GM10266 (cell line): ENCODE measurements at regions not wholly inside any gene's neighbourhood (a gene's known extent, or its start where the extent isn't known, plus 50 kb on each side); places are given as distances from the start of the nearest gene placed in this dataset.

Experiments
- DNase-seq: peaks from one replicate; pipeline ENCODE4 v3.0.0; 2012; ENCODE audit errors: extremely low spot score
- TF ChIP-seq, protein P1 (sequence below): IDR thresholded peaks from 2 replicates; pipeline ENCODE4 v1.5.1; 2012; ENCODE audit warnings: mild to moderate bottlenecking, low read depth; ENCODE audit not compliant: control insufficient read depth, insufficient read depth; ENCODE audit errors: missing control alignments

DNA sequence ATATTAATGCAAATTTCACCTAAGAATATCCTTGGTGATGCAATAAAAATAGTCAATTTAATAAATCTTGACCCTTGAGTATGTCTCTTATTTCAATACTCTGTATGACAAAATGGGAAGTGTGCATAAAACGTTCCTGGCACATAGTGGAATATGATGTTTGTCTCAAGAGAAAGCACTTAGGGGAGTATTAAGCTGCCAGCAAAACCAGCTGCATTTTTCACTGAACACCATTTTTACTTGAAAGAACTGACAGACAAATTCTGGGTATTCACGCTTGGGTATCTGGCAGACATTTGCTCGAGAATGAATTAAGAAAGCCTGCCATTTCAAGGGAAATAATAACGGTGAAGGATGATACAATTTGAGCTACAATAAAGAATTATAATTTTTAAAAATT lies 364.8 kb downstream of the SOX9 start:
- TF ChIP-seq, protein P1, sequence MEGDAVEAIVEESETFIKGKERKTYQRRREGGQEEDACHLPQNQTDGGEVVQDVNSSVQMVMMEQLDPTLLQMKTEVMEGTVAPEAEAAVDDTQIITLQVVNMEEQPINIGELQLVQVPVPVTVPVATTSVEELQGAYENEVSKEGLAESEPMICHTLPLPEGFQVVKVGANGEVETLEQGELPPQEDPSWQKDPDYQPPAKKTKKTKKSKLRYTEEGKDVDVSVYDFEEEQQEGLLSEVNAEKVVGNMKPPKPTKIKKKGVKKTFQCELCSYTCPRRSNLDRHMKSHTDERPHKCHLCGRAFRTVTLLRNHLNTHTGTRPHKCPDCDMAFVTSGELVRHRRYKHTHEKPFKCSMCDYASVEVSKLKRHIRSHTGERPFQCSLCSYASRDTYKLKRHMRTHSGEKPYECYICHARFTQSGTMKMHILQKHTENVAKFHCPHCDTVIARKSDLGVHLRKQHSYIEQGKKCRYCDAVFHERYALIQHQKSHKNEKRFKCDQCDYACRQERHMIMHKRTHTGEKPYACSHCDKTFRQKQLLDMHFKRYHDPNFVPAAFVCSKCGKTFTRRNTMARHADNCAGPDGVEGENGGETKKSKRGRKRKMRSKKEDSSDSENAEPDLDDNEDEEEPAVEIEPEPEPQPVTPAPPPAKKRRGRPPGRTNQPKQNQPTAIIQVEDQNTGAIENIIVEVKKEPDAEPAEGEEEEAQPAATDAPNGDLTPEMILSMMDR = no peak

DNA sequence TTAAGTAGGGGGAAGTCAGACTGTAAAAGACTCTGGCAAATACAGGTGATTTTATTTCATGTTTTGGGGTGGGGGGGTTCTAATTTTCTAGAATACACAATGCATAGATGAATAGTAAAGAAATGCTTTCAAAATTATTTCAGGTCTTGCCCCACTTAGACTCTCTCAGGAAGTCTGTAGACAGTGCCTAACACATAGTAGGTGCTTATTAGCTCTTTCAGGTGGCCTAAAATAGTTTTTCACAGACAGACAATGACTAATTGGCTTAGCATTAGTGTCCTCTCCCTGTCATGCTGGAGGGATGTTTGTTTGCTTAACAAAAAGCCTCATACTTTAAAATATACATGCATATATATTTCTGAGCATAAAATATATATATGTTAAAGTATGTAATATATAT lies 366.0 kb downstream of the SOX9 start:
- TF ChIP-seq, protein P1 = no peak
- no peak for DNase-seq

More for the DNA sequence above, 364.8 kb downstream of the SOX9 start:
- DNase-seq = no peak

DNA sequence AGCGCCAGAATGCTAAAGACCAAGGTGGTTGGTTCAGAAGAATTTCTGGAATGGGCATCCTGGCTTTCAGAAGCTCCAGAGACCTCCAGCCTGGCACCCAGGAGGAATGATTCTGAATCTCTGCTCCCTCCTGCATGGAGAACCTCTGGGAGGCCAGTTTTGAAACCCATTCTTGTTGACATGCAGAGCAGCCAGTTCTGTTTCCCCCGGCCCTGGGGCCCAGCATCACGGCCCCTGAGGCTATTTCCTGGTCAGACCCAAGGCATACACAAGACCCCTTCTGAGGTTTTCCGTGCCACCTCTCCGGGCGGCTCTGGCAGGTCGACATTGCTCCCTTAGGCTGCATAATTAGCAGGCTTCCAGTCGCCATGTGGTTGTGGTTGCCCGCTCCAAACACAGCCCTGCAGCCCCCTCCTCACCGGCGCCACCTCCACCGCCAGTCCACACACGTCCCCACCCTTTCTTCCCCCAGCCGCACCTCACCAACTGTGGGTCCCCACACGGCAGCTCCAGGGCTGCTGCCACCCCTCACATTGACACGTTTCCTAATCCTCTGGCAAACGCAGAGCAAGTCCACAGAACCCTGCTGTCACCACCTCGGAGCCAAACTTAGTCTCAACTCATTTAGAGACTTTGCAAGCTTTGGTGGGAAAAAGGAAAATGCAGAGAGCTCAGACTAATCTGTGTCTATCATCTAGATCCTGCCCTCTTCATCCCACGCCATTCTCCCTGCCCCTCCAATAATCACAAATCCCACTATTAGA lies 367.1 kb downstream of the SOX9 start:
- DNase-seq = no peak
- TF ChIP-seq, protein P1 = no peak

DNA sequence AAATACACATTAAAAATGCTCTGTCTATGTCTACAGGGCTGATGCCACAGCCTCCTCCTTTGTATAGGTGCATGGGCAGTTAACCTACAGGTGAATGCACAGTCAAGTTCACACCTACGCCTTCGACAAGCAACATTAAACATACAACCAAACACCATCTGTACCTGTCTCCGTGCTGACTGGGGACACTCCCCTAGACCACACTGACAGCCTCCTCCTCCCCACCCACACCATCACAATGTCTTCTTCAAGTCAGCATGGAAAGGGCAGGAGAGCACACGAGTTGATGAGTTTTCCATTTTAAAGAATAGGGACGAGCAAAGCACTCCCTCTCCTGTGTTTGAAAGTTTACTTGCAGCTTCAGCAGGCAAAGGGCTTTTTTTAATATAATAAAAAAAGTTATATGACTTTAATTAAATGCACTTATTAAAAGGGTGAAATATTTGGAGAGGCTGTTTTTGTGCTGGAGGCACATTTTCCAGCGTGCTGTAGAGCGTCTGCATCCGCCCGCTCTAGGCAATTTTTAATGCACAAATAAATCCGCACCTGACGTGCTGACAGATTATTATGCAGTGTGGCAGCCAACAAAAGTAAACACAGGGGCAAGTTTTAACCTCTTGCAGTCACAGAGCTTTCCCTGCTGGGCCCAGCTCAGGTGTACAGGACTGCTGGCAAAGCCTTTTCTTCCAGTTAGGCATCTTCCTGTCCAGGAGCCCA lies 367.9 kb downstream of the SOX9 start:
- TF ChIP-seq, protein P1 = no peak
- DNase-seq = no peak

DNA sequence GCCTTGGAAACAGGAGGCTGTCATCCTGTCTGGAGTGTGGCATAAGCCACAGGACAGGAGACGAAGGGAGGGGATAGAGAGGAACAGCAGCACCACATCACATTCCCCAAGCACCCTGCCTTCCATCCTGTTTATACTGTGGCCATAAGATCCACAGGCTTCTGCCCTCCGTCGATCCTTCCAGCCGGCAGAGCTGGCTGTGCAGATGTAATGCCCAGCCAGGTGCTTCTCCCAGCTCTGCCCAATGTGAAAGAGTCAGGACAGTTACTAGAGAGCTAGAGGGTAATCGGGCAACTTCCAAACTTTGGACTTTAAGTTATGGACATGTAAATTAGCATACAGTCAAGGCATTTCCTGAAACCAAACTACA lies 368.4 kb downstream of the SOX9 start:
- DNase-seq = no peak
- TF ChIP-seq, protein P1 = no peak

DNA sequence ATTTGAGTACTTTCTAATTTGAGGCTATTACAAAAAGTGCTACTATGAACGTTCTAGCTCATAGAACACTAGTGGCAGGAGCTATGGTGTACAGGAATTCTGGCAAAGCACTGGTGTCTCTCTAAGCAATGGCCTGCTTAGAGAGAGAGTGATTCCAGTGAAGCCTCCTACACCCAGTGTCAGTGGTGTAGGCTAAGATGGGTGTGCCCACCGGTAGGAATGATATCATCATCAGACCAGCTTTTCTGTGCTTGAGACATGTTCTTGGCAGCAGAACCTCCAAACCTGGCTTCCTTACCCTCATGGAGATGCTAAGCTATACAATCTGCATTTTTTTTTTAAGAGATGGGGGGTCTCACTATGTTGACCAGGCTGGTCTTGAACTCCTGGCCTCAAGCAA lies 370.3 kb downstream of the SOX9 start:
- TF ChIP-seq, protein P1 = no peak
- no peak for DNase-seq

DNA sequence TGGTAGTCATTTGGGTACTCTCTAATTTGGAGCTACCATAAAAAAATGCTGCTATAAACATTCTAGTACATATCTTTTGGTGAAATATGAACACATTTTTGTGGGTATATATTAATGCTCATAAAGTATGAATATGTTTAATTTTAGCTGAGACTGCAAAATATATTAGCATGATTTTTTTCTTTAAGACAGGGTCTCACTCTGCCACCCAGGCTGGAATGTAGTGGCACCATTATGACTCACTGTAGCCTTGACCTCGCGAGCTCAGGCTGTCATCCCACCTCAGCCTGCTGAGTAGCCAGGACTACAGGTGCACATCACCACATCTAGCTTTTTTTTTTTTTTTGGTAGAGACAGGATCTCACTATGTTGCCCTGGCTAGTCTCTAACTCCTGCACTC lies 371.7 kb downstream of the SOX9 start:
- TF ChIP-seq, protein P1 = no peak
- DNase-seq = no peak
